OCI-LY3 (cell line): ENCODE measurements at regions not wholly inside any gene's neighbourhood (a gene's known extent, or its start where the extent isn't known, plus 50 kb on each side); places are given as distances from the start of the nearest gene placed in this dataset.

Experiments used
- CTCF ChIP-seq: fragments of 200-600, 300-600 bp; sonication (generic); IDR thresholded peaks from 2 replicates; pipeline ENCODE4 v1.5.1; 2014; ENCODE audit warnings: antibody characterized with exemption, low read length, low read depth
- EZH2phosphoT487 ChIP-seq: fragments of 200-600 bp; shearing (Covaris generic); IDR thresholded peaks from 2 replicates; pipeline ENCODE4 v1.6.1; 2018; ENCODE audit warnings: antibody characterized with exemption, mixed run types, low read depth

- TF ChIP-seq EZH2phosphoT487 = no peak
- TF ChIP-seq CTCF = no peak
These were observed 399.3 kb downstream of the GPM6A start for GRCh38 chr4:175412746-175413145.
